ENCODE measurements at regions not wholly inside any gene's neighbourhood (a gene's known extent, or its start where the extent isn't known, plus 50 kb on each side); places are given as distances from the start of the nearest gene placed in this dataset.

GRCh38 chr9:93830606-93831005, 124.5 kb downstream of the BARX1 start:
- Mint-ChIP-seq H3K27ac (peak overlapping the region in 2 of 6 donors; percentile 16 to 76), H3K9me3 (peaks cover 8 to 36% (median 11%) of the 10 kb centered on the region in 7 donors), H3K4me1 (peaks cover 12 to 14% (median 13%) of the 10 kb centered on the region in 3 donors), H3K4me3 (no peak overlapping the region), H3K36me3 (peaks cover 6 to 12% of the 10 kb centered on the region in 2 donors), H3K27me3 (peaks cover 28 to 71% (median 43%) of the 10 kb centered on the region in 3 donors)
- no peak for DNase-seq
- no peak for ATAC-seq (ENCODE audit: low read depth in 2 of 2)

GRCh38 chr9:93830012-93830596, 125.1 kb downstream of the BARX1 start:
- H3K4me1 Mint-ChIP-seq: peaks cover 12 to 14% (median 13%) of the 10 kb centered on the region in 3 donors
- ATAC-seq (ENCODE audit: low read depth in 2 of 2) (no peak), DNase-seq (no peak)
- peaks cover 32 to 71% (median 43%) of the 10 kb centered on the region in 3 donors for H3K27me3 Mint-ChIP-seq
- H3K9me3 Mint-ChIP-seq: peaks cover 5 to 31% (median 8%) of the 10 kb centered on the region in 7 donors
- no peak overlapping the region for H3K27ac Mint-ChIP-seq
- peaks cover 1 to 8% of the 10 kb centered on the region in 2 donors for H3K36me3 Mint-ChIP-seq
- H3K4me3 Mint-ChIP-seq: no peak overlapping the region

GRCh38 chr9:93829271-93830011, 125.7 kb downstream of the BARX1 start:
- H3K4me1 Mint-ChIP-seq: peaks cover 12 to 14% (median 13%) of the 10 kb centered on the region in 3 donors
- DNase-seq: no peak
- no peak for ATAC-seq (ENCODE audit: low read depth in 2 of 2)
- peaks cover 4 to 24% (median 10%) of the 10 kb centered on the region in 7 donors for H3K9me3 Mint-ChIP-seq
- H3K27me3 Mint-ChIP-seq: peaks cover 36 to 74% (median 49%) of the 10 kb centered on the region in 3 donors
- peaks cover 0 to 8% of the 10 kb centered on the region in 2 donors for H3K36me3 Mint-ChIP-seq
- no peak overlapping the region for H3K27ac Mint-ChIP-seq
- H3K4me3 Mint-ChIP-seq: no peak overlapping the region

GRCh38 chr9:93828331-93829097, 126.6 kb downstream of the BARX1 start:
- H3K4me3 Mint-ChIP-seq: no peak overlapping the region
- DNase-seq (no peak), ATAC-seq (ENCODE audit: low read depth in 2 of 2) (no peak)
- H3K4me1 Mint-ChIP-seq: peaks cover 12 to 14% (median 13%) of the 10 kb centered on the region in 3 donors
- H3K27me3 Mint-ChIP-seq: peaks cover 41 to 82% (median 49%) of the 10 kb centered on the region in 3 donors
- H3K27ac Mint-ChIP-seq: no peak overlapping the region
- H3K36me3 Mint-ChIP-seq: peaks cover 0 to 8% of the 10 kb centered on the region in 2 donors
- H3K9me3 Mint-ChIP-seq: peaks cover 4 to 15% (median 11%) of the 10 kb centered on the region in 7 donors

GRCh38 chr9:93827545-93828330, 127.4 kb downstream of the BARX1 start:
- peaks cover 0 to 8% of the 10 kb centered on the region in 2 donors for H3K36me3 Mint-ChIP-seq
- DNase-seq (no peak), ATAC-seq (ENCODE audit: low read depth in 2 of 2) (peak; percentile 42 to 49)
- H3K27me3 Mint-ChIP-seq: peaks cover 37 to 86% (median 56%) of the 10 kb centered on the region in 3 donors
- peaks cover 0 to 13% (median 7%) of the 10 kb centered on the region in 7 donors for H3K9me3 Mint-ChIP-seq
- no peak overlapping the region for H3K4me3 Mint-ChIP-seq
- H3K27ac Mint-ChIP-seq: no peak overlapping the region
- H3K4me1 Mint-ChIP-seq: peaks cover 12 to 14% (median 13%) of the 10 kb centered on the region in 3 donors

- Mint-ChIP-seq H3K4me1 (peaks cover 12 to 14% (median 13%) of the 10 kb centered on the region in 3 donors), H3K4me3 (peak overlapping the region in 6 of 8 donors; percentile 9 to 78 (median 56)), H3K27me3 (peaks cover 33 to 86% (median 60%) of the 10 kb centered on the region in 3 donors), H3K9me3 (peaks cover 0 to 9% (median 3%) of the 10 kb centered on the region in 7 donors), H3K27ac (no peak overlapping the region), H3K36me3 (peaks cover 0 to 9% of the 10 kb centered on the region in 2 donors)
- ATAC-seq (ENCODE audit: low read depth in 2 of 2): peak in 1 of 2 donors; percentile 6
- no peak for DNase-seq
These were observed 128.1 kb downstream of the BARX1 start for GRCh38 chr9:93826905-93827544.

GRCh38 chr9:93826209-93826608, 128.9 kb downstream of the BARX1 start:
- ATAC-seq (ENCODE audit: low read depth in 2 of 2): peak; percentile 20 to 30

GRCh38 chr9:93825348-93826115, 129.6 kb downstream of the BARX1 start:
- no peak overlapping the region for H3K27ac Mint-ChIP-seq
- peak overlapping the region in 1 of 8 donors; percentile 1 for H3K4me3 Mint-ChIP-seq
- DNase-seq (no peak), ATAC-seq (ENCODE audit: low read depth in 2 of 2) (no peak)
- peaks cover 0 to 16% of the 10 kb centered on the region in 2 donors for H3K36me3 Mint-ChIP-seq
- H3K4me1 Mint-ChIP-seq: peaks cover 12 to 14% (median 13%) of the 10 kb centered on the region in 3 donors
- H3K27me3 Mint-ChIP-seq: peaks cover 32 to 90% (median 69%) of the 10 kb centered on the region in 3 donors
- peaks cover 3 to 14% (median 8%) of the 10 kb centered on the region in 7 donors for H3K9me3 Mint-ChIP-seq

More at GRCh38 chr9:93826209-93826608, 128.9 kb downstream of the BARX1 start:
- Mint-ChIP-seq H3K27me3 (peaks cover 37 to 90% (median 68%) of the 10 kb centered on the region in 3 donors), H3K4me3 (peak overlapping the region in 3 of 8 donors; percentile 60 to 80 (median 62)), H3K27ac (no peak overlapping the region), H3K4me1 (peaks cover 12 to 14% (median 13%) of the 10 kb centered on the region in 3 donors), H3K9me3 (peaks cover 2 to 13% (median 8%) of the 10 kb centered on the region in 7 donors), H3K36me3 (peaks cover 0 to 16% of the 10 kb centered on the region in 2 donors)
- no peak for DNase-seq

GRCh38 chr9:93824386-93825294, 130.5 kb downstream of the BARX1 start:
- ATAC-seq (ENCODE audit: low read depth in 2 of 2) (no peak), DNase-seq (no peak)

GRCh38 chr9:93823245-93824072, 131.7 kb downstream of the BARX1 start:
- H3K27ac Mint-ChIP-seq: no peak overlapping the region
- H3K27me3 Mint-ChIP-seq: peaks cover 25 to 79% (median 58%) of the 10 kb centered on the region in 3 donors
- peaks cover 12 to 14% (median 13%) of the 10 kb centered on the region in 3 donors for H3K4me1 Mint-ChIP-seq
- ATAC-seq (ENCODE audit: low read depth in 2 of 2) (no peak), DNase-seq (no peak)
- peaks cover 0 to 16% of the 10 kb centered on the region in 2 donors for H3K36me3 Mint-ChIP-seq
- H3K9me3 Mint-ChIP-seq: peaks cover 3 to 14% (median 8%) of the 10 kb centered on the region in 7 donors
- peak overlapping the region in 2 of 8 donors; percentile 60 to 78 for H3K4me3 Mint-ChIP-seq

More at GRCh38 chr9:93824386-93825294, 130.5 kb downstream of the BARX1 start:
- Mint-ChIP-seq H3K4me3 (no peak overlapping the region), H3K27ac (no peak overlapping the region), H3K9me3 (peaks cover 3 to 14% (median 8%) of the 10 kb centered on the region in 7 donors), H3K27me3 (peaks cover 32 to 90% (median 69%) of the 10 kb centered on the region in 3 donors), H3K4me1 (peaks cover 12 to 14% (median 13%) of the 10 kb centered on the region in 3 donors), H3K36me3 (peaks cover 0 to 16% of the 10 kb centered on the region in 2 donors)

Data from naive B cell (primary cell).